Panc1 (cell line): ENCODE measurements at regions not wholly inside any gene's neighbourhood (a gene's known extent, or its start where the extent isn't known, plus 50 kb on each side); places are given as distances from the start of the nearest gene placed in this dataset.

Experiments
- ATAC-seq: fragments of 200-7000 bp; cut with Tn5 transposase; 2 replicates; pipeline ENCODE4 v1.9.1; 2020; ENCODE audit warnings: mild to moderate bottlenecking, moderate library complexity
- BruUV-seq: library from RNA; stranded (reverse); fragments of 400-500 nt; replicated peaks from 2 replicates; lab custom pipeline; 2021; lab: Mats Ljungman, UMichigan
- CTCF ChIA-PET: fragments of 300-600 bp; sonication (Branson Sonifier 250); formaldehyde crosslinking; loops from one replicate; lab custom pipeline; 2022; ENCODE audit warnings: antibody characterized with exemption; lab: Charles Lee
- POLR2A ChIA-PET: fragments of 300-600 bp; sonication (Branson Sonifier 250); formaldehyde crosslinking; loops from one replicate; lab custom pipeline; 2022; ENCODE audit warnings: antibody characterized with exemption; lab: Charles Lee
- DNase-seq: peaks from one replicate; pipeline ENCODE4 v3.0.0-alpha.2; 2010; ENCODE audit warnings: low read depth, low spot score
- H3K27ac ChIP-seq: 2 replicates; pipeline ENCODE4 v1.5.1; 2011; ENCODE audit warnings: mild to moderate bottlenecking, low read length, inconsistent platforms
- H3K27me3 ChIP-seq: fragments of 200-500 bp; sonication (Bioruptor generic); 2 replicates; pipeline ENCODE4 v1.6.0; 2014; ENCODE audit warnings: low read length, inconsistent platforms; ENCODE audit not compliant: control insufficient read depth, insufficient read depth
- H3K36me3 ChIP-seq: fragments of 200-500 bp; sonication (Bioruptor generic); 2 replicates; pipeline ENCODE4 v1.5.1; 2014; ENCODE audit warnings: inconsistent platforms, mild to moderate bottlenecking, low read length, moderate library complexity; ENCODE audit not compliant: control insufficient read depth, insufficient read depth
- H3K4me1 ChIP-seq: 2 replicates; pipeline ENCODE4 v1.5.1; 2011; ENCODE audit warnings: inconsistent platforms, mild to moderate bottlenecking, low read length, moderate library complexity; ENCODE audit not compliant: control insufficient read depth, insufficient read depth
- H3K4me3 ChIP-seq, 2 experiments: 2 replicates each; pipeline ENCODE4 v1.5.1; 2011 to 2012; ENCODE audit warnings: low read depth in 2 of 2, low read length in 2 of 2, mild to moderate bottlenecking in 2 of 2, inconsistent platforms in 1 of 2, moderate library complexity in 1 of 2
- H3K9me3 ChIP-seq: fragments of 200-500 bp; sonication (Bioruptor generic); 2 replicates; pipeline ENCODE4 v1.5.1; 2014; ENCODE audit warnings: low read depth, mild to moderate bottlenecking, inconsistent platforms, low read length, moderate library complexity; ENCODE audit not compliant: control insufficient read depth, insufficient read depth
- CTCF ChIP-seq: fragments of 450-650 bp; IDR thresholded peaks from 2 replicates; pipeline ENCODE4 v1.5.1; 2017; ENCODE audit warnings: mild to moderate bottlenecking
- POLR2AphosphoS5 ChIP-seq: IDR thresholded peaks from 2 replicates; pipeline ENCODE4 v1.6.1; 2012; ENCODE audit warnings: mild to moderate bottlenecking, low read depth, low read length, moderate library complexity
- SIN3A ChIP-seq: IDR thresholded peaks from 2 replicates; pipeline ENCODE4 v1.6.1; 2012; ENCODE audit warnings: low read depth, mild to moderate bottlenecking, low read length, moderate library complexity, borderline replicate concordance; ENCODE audit not compliant: insufficient read depth
- TCF7L2 ChIP-seq: IDR thresholded peaks from 2 replicates; pipeline ENCODE4 v1.6.1; 2011; ENCODE audit warnings: mild to moderate bottlenecking, low read depth, low read length, inconsistent platforms
- in situ Hi-C: cut with HindIII; loops from 2 replicates; pipeline ENCODE4 v1.10.0; 2016; ENCODE audit warnings: low sequenced_read_pairs, low pct_unique_long_range_greater_than_20kb
- intact Hi-C: fragments of 100-400 bp; cut with micrococcal nuclease; formaldehyde crosslinking; loops from one replicate; pipeline ENCODE4 v1.10.0; 2022; ENCODE audit not compliant: unreplicated experiment
- TF ChIP-seq, protein P1 (sequence below), 2 experiments: IDR thresholded peaks; 2 replicates each; pipeline ENCODE4 v1.6.1; 2011 to 2012; ENCODE audit warnings: low read depth in 2 of 2, control low read depth in 1 of 2, low read length in 1 of 2, mild to moderate bottlenecking in 1 of 2, moderate library complexity in 1 of 2; ENCODE audit not compliant: insufficient read depth in 1 of 2

DNA sequence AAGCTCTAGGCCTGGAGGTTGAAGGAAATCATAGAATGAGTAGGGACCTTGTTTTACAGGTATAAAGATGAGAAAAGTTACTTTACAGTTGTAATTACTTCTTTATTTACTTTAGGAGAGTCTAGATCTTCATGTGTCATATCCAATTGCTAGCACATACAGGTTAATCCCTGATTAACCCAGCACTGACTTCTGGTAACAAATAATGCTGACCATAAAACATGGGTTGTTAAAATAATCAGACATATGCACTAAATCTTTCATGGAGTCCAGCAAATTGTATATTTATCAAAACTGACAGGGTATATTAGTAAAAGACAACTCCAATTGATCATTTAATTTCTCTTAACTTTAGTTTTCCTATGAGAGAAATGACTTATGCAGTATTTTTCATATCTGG, 245.2 kb downstream of the NFKBIZ start:
- ChIA-PET POLR2A (no interaction called here), CTCF (no interaction called here)
- Histone ChIP-seq H3K27me3 (0 out of 2 replicates have a peak, but pooled peaks cover 2% of the 10 kb centered on the region), H3K27ac (no peak overlapping the region), H3K9me3 (no peaks in the 10 kb centered on the region), H3K4me3 (no peak overlapping the region), H3K36me3 (no peaks in the 10 kb centered on the region), H3K4me1 (no peaks in the 10 kb centered on the region)
- intact Hi-C loops (no loop called here), in situ Hi-C loops (no loop called here)
- ATAC-seq, result no peak
- no peak for DNase-seq
- BruUV-seq, result no TSS peak
- no peak for TF ChIP-seq TCF7L2
- no peak for TF ChIP-seq SIN3A
- no peak for TF ChIP-seq POLR2AphosphoS5
- TF ChIP-seq CTCF, result no peak
- TF ChIP-seq, protein P1, sequence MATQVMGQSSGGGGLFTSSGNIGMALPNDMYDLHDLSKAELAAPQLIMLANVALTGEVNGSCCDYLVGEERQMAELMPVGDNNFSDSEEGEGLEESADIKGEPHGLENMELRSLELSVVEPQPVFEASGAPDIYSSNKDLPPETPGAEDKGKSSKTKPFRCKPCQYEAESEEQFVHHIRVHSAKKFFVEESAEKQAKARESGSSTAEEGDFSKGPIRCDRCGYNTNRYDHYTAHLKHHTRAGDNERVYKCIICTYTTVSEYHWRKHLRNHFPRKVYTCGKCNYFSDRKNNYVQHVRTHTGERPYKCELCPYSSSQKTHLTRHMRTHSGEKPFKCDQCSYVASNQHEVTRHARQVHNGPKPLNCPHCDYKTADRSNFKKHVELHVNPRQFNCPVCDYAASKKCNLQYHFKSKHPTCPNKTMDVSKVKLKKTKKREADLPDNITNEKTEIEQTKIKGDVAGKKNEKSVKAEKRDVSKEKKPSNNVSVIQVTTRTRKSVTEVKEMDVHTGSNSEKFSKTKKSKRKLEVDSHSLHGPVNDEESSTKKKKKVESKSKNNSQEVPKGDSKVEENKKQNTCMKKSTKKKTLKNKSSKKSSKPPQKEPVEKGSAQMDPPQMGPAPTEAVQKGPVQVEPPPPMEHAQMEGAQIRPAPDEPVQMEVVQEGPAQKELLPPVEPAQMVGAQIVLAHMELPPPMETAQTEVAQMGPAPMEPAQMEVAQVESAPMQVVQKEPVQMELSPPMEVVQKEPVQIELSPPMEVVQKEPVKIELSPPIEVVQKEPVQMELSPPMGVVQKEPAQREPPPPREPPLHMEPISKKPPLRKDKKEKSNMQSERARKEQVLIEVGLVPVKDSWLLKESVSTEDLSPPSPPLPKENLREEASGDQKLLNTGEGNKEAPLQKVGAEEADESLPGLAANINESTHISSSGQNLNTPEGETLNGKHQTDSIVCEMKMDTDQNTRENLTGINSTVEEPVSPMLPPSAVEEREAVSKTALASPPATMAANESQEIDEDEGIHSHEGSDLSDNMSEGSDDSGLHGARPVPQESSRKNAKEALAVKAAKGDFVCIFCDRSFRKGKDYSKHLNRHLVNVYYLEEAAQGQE (IDR thresholded peaks at IDR 0.05; ENCODE audit: insufficient read depth in 1 of 2, low read depth in 2 of 2, low read length in 1 of 2), result no peak

DNA sequence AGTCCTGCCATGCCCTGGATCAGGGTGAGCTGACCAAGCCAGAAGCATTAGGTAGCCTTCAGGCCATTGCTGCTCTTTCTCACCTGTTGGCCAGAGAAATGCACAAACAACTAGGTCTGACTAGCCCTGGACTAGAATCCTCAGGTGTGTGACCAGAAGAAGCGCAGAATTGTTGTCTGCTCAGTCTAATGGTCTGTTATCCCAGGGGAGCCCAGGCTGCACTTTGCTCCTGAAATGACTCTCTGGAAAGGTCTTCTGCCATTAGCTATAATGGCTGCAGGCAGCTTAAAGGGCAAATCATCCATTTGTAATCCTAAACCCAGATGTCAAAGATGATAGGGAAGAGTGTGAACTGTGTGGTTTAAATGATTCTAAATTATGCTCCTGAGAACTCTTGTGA, 246.1 kb downstream of the NFKBIZ start:
- no TSS peak for BruUV-seq
- ChIA-PET POLR2A (interaction anchor here (0.7 kb wide), 1 partner anchor 226 kb away, joined by 3 read pairs; no protein-coding TSS in a partner anchor), CTCF (no interaction called here)
- in situ Hi-C loops, result no loop called here
- Histone ChIP-seq H3K27ac (no peak overlapping the region), H3K4me3 (no peak overlapping the region), H3K9me3 (no peaks in the 10 kb centered on the region), H3K27me3 (0 out of 2 replicates have a peak, but pooled peaks cover 2% of the 10 kb centered on the region), H3K36me3 (no peaks in the 10 kb centered on the region), H3K4me1 (no peaks in the 10 kb centered on the region)
- TF ChIP-seq, protein P1 (IDR thresholded peaks at IDR 0.05; ENCODE audit: insufficient read depth in 1 of 2, low read depth in 2 of 2, low read length in 1 of 2), result no peak
- TF ChIP-seq POLR2AphosphoS5, result no peak
- TF ChIP-seq SIN3A, result no peak
- TF ChIP-seq TCF7L2, result no peak
- no peak for TF ChIP-seq CTCF
- ATAC-seq (no peak), DNase-seq (no peak)
- intact Hi-C loops, result no loop called here
